ENCODE measurements at regions not wholly inside any gene's neighbourhood (a gene's known extent, or its start where the extent isn't known, plus 50 kb on each side); places are given as distances from the start of the nearest gene placed in this dataset.

- no peak for TF ChIP-seq CTCF (IDR thresholded peaks at IDR 0.05; ENCODE audit: low read depth, low read length)
- no peak for TF ChIP-seq POLR2A (IDR thresholded peaks at IDR 0.05; ENCODE audit: extremely low read depth, insufficient read length)
- no peak for TF ChIP-seq MAX (IDR thresholded peaks at IDR 0.05; ENCODE audit: low read depth, low read length)
These were observed 464.4 kb downstream of the CMPK2 start for GRCh38 chr2:6401301-6401700.
